ENCODE measurements at regions not wholly inside any gene's neighbourhood (a gene's known extent, or its start where the extent isn't known, plus 50 kb on each side); places are given as distances from the start of the nearest gene placed in this dataset.

DNA sequence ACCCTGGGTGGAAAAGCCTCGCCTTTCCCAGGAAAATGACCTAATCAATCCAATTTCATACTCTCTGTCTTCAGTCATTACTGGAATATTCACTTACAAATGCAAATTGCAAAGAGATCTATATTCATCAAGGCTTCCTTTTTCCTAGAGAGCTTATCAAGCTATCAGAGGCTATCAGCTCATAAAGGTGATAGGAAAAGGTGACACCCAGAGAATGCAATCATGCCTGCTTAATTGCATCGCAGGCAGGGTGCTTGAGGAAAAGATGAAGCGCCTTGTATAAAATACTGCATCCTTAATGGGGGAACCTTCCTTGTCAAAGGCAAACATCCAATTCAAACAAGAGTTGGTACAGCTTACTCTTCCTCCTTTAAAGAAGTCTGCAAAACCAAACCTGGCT lies 59.7 kb downstream of the SHANK2 start:
- H3K4me3 ChIP-seq, result no peak overlapping the region
- peaks cover 0 to 13% (median 0%) of the 10 kb centered on the region in 4 donors for H3K27me3 ChIP-seq
- no peaks in the 10 kb centered on the region for H3K36me3 ChIP-seq
- 88% methylated on average over 3 of the region's 3 CpGs for WGBS, 2 donors
- DNase-seq, result no peak
- intact Hi-C loops (cut with DNase I), result no loop called here
- peaks cover 0 to 3% (median 0%) of the 10 kb centered on the region in 3 donors for H3K4me1 ChIP-seq
- no peak overlapping the region for H3K27ac ChIP-seq
- TF ChIP-seq, protein P1, sequence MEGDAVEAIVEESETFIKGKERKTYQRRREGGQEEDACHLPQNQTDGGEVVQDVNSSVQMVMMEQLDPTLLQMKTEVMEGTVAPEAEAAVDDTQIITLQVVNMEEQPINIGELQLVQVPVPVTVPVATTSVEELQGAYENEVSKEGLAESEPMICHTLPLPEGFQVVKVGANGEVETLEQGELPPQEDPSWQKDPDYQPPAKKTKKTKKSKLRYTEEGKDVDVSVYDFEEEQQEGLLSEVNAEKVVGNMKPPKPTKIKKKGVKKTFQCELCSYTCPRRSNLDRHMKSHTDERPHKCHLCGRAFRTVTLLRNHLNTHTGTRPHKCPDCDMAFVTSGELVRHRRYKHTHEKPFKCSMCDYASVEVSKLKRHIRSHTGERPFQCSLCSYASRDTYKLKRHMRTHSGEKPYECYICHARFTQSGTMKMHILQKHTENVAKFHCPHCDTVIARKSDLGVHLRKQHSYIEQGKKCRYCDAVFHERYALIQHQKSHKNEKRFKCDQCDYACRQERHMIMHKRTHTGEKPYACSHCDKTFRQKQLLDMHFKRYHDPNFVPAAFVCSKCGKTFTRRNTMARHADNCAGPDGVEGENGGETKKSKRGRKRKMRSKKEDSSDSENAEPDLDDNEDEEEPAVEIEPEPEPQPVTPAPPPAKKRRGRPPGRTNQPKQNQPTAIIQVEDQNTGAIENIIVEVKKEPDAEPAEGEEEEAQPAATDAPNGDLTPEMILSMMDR (IDR thresholded peaks at IDR 0.05), result no peak
- TF ChIP-seq POLR2A (IDR thresholded peaks at IDR 0.05), result no peak
- H3K9me3 ChIP-seq, result no peaks in the 10 kb centered on the region

DNA sequence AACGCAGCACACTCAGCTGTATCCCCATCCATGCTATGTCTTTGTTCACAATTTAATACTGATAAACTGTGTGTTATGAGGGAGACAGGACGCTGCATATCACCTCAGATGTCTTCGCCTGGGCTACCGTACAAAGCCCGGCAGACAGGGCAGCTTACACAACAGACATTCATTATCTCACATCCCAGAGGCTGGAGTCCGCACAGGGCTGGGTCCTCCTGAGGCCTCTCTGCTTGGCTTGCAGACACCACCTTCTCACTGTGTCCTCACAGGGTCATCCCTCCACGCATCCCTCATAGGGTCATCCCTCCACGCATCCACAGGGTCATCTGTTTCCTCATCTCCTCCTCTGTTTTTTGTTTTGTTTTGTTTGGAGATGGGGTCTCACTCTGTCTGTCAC lies 61.2 kb downstream of the SHANK2 start:
- Histone ChIP-seq H3K9me3 (no peaks in the 10 kb centered on the region), H3K36me3 (no peaks in the 10 kb centered on the region), H3K4me3 (no peak overlapping the region), H3K27me3 (peaks cover 0 to 13% (median 0%) of the 10 kb centered on the region in 4 donors), H3K27ac (no peak overlapping the region), H3K4me1 (no peaks in the 10 kb centered on the region)
- no peak for DNase-seq
- 91 to 93% methylated on average over 8 of the region's 8 CpGs for WGBS, 2 donors
- intact Hi-C loops (cut with DNase I), result no loop called here
- TF ChIP-seq, protein P1 (IDR thresholded peaks at IDR 0.05), result no peak
- TF ChIP-seq POLR2A (IDR thresholded peaks at IDR 0.05), result no peak

DNA sequence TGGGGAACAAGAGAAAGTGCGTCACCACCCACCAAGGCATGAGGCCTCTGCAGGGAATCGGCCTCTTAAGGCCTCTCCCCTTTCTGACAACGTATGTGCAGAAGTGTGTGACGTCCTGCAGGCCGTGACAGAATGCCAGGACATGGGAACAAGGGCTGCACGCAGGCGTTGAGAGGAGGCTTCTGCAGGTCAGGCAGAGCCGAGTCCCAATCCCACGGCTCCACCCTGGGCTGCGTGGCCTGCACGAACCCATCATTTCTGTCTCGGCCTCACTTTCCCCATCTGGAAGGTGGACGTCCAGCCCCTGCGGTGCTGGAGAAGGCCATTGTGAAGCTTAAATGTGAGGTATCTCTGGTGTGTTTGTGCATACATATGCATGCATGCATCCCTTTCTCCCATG lies 61.8 kb downstream of the SHANK2 start:
- H3K4me1 ChIP-seq, result no peaks in the 10 kb centered on the region
- H3K36me3 ChIP-seq, result no peaks in the 10 kb centered on the region
- no peak overlapping the region for H3K27ac ChIP-seq
- intact Hi-C loops (cut with DNase I), result no loop called here
- no peaks in the 10 kb centered on the region for H3K9me3 ChIP-seq
- no peak for TF ChIP-seq POLR2A (IDR thresholded peaks at IDR 0.05)
- TF ChIP-seq, protein P1 (IDR thresholded peaks at IDR 0.05), result no peak
- peaks cover 0 to 13% (median 0%) of the 10 kb centered on the region in 4 donors for H3K27me3 ChIP-seq
- WGBS, 2 donors, result 77% methylated on average over 4 of the region's 14 CpGs; no CpG with 5 or more reads in 1 of the 2 donors
- H3K4me3 ChIP-seq, result no peak overlapping the region
- DNase-seq, result no peak

DNA sequence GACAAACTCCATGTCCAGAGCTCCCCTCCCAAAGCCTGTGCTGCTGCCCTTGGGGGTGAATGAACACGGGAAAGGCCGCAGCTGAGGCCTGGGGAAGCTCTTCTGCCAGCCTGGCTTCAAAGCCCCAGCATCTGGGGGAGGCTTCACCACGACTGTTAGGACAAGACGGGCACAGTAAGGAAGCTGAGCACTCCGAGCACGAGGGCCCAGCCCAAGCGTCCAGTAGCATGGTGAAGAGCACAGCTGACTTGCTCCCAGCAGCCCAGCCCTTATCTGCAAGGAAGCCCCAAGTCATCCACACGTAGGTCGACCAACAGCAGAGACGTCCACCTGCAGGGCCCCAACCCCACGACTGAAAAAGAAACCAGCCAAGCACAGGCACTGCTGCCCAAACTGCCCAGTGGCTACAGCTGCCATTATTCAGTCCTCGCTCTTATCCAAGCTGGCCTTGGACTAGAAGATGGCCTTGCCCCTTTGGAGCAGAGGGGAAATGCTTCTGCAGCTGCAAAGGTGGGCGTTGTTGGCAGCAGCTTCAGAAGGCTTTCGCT lies 62.5 kb downstream of the SHANK2 start:
- DNase-seq, result no peak
- H3K4me3 ChIP-seq, result no peak overlapping the region
- intact Hi-C loops (cut with DNase I), result no loop called here
- H3K9me3 ChIP-seq, result no peaks in the 10 kb centered on the region
- TF ChIP-seq POLR2A (IDR thresholded peaks at IDR 0.05), result no peak
- TF ChIP-seq, protein P1 (IDR thresholded peaks at IDR 0.05), result no peak
- H3K36me3 ChIP-seq, result no peaks in the 10 kb centered on the region
- peaks cover 0 to 13% (median 0%) of the 10 kb centered on the region in 4 donors for H3K27me3 ChIP-seq
- no peak overlapping the region for H3K27ac ChIP-seq
- 86 to 94% methylated on average over 3 to 6 of the region's 14 CpGs for WGBS, 2 donors
- no peaks in the 10 kb centered on the region for H3K4me1 ChIP-seq

DNA sequence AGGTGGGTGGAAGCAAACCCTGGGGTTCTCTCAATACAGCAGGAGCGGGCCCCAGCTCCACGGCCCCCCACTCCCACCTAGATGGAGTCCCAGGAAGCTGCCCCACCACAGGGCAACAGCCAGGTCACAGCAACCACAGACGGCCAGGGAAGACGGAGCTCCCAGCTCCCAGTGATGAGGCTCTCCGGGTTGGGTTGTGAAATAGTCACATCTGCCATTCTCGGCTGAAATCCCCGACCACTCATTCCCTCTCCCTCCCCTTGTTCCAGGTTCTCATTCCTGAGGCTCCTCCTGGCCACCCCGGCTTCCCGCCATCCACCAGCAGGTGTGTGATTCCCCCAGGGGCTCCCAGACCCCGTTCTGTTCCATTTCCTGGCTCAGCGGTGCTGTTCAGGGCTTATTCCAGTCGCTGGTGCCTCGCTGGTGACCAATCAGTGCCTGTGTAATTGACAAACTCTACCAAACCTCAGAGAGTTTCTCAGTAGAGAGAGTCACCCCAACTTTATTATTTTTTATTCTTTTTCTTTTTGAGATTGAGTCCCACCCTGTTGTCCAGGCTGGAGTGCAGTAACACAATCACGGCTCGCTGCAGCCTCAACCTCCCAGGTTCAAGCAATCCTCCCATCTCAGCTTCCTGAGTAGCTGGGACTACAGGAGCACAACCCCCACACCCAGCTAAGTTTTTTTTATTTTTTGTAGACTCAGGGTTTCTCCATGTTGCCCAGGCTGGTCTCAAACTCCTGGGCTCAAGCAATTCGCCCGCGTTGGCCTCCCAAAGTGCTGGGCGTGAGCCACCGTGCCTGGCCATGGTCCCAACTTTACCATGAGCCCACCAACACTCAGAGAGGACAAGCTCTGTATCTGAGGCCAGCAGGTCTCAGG lies 63.2 kb downstream of the SHANK2 start:
- no peak for DNase-seq
- Histone ChIP-seq H3K27me3 (peaks cover 0 to 13% (median 0%) of the 10 kb centered on the region in 4 donors), H3K4me1 (no peaks in the 10 kb centered on the region), H3K27ac (no peak overlapping the region), H3K4me3 (no peak overlapping the region), H3K9me3 (no peaks in the 10 kb centered on the region), H3K36me3 (no peaks in the 10 kb centered on the region)
- TF ChIP-seq, protein P1 (IDR thresholded peaks at IDR 0.05), result no peak
- TF ChIP-seq POLR2A (IDR thresholded peaks at IDR 0.05), result no peak
- intact Hi-C loops (cut with DNase I), result no loop called here
- 84% methylated on average over 15 to 16 of the region's 20 CpGs for WGBS, 2 donors
